ENCODE measurements at regions not wholly inside any gene's neighbourhood (a gene's known extent, or its start where the extent isn't known, plus 50 kb on each side); places are given as distances from the start of the nearest gene placed in this dataset.

DNA sequence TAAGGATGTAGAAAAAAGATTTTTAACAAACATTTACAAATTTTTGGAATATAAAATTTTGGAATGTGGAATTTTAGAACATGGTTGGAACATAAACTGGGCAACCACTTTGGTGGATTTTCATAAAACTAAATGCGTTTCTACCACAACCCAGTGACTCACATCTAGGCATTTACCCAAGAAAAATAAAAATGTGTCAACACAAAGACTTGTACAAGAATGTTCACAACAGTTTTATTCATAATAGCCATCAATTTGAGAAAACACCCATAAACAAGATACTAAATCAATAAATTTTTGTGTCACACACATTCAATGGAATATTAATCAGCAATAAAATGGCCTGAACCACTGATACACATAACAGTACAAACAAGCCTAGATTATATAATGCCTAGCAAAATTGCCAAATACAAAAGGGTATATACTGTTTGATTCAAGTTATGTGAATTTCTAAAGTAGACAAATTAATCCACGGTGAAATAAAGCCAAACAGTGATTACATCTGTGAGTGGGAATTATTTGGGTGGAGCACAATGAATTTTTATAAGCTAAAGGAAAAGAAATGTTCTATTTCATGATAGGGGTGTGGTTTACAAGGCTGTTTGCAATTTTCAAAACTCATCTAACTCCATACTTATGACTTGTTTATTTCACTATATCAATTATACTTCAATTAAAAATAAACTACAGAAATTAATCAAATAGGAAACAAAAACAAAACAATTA, 415.2 kb upstream of the OR4E1 start:
- no peak for TF ChIP-seq JUND (IDR thresholded peaks at IDR 0.05; ENCODE audit: low read depth)
- no peak for DNase-seq (ENCODE audit: low read depth in 1 of 2, low spot score in 1 of 2)
- in situ Hi-C loops (cut with HindIII; ENCODE audit: low pct_unique_long_range_greater_than_20kb, low sequenced_read_pairs), result no loop called here

DNA sequence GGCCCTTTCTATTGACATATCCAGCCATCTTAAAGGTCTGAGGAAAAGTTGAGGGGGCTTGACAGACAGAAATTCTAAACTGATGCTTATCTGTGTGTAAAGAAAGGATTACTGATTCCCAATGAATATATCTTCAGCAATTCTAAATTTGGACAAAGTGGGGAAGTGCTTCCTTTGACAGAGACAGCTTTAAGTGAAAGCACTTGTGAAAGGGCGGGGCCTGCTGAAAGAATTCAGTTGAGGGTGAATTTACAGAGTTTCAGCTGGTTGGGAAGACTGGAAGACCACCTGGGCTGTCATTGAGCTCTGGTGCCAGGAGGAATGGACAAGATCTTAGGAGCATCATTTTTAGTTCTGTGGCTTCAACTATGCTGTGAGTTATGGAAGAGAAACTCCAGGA, 412.5 kb upstream of the OR4E1 start:
- in situ Hi-C loops (cut with HindIII; ENCODE audit: low pct_unique_long_range_greater_than_20kb, low sequenced_read_pairs), result no loop called here
- TF ChIP-seq JUND (IDR thresholded peaks at IDR 0.05; ENCODE audit: low read depth), result no peak
- no peak for DNase-seq (ENCODE audit: low read depth in 1 of 2, low spot score in 1 of 2)

DNA sequence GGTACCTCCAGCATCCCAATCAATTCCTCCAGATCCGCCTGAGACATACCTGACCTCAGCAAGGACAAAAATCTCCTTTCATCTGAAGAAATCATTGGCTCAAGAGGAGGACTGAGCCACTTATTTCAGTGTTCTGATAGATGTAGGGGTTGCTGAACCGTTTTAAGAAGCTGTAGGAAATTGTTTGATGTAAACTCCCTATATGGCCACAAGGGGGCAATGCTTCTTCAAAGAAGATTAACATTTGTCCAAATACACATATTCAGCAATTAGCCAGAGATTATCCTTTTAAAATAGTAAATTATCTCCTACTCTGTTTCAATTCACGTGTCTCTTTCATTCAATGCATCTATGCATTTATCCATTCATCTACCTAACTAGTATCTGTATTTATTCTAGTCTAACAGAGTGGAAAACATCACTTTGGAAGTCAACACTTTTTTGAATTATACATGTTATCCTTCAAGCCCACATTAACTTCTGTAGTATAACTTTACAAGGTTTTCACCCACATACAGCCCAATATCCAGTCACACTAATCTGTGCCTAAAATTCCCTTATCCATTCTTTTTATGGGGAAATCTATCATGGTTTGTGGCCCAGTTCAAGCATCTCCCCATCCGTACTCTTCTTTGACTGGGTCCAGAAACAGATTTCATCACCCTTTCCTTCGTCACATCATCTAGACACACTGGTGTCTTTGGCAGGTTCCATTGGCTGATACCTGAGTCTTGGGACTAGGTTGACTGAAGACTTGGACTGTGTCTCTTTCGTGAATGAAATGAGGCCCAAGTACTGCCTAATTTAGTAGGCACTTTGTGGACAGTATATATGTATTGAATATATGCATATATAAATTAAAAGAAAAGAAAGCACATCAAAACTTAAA, 411.0 kb upstream of the OR4E1 start:
- in situ Hi-C loops (cut with HindIII; ENCODE audit: low pct_unique_long_range_greater_than_20kb, low sequenced_read_pairs), result no loop called here
- no peak for TF ChIP-seq JUND (IDR thresholded peaks at IDR 0.05; ENCODE audit: low read depth)
- DNase-seq (ENCODE audit: low read depth in 1 of 2, low spot score in 1 of 2), result peak; percentile 5 to 59

DNA sequence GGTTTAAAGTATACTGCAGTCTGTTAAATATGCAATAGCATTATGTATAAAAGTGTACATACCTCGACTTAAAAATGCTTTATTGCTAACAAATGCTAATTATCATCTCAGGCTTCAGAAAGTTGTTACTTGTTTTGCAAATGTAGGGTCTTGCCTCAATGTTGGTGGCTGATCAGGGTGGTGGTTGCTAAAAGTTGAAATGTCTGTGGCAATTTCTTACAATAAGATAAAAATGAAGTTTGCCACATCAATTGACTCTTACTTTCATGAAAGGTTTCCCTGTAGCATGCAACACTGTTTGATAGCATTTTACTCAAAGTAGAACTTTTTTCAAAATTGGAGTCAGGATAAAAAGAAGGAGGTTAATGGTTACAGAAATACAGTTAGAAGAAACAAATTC, 407.7 kb upstream of the OR4E1 start:
- in situ Hi-C loops (cut with HindIII; ENCODE audit: low pct_unique_long_range_greater_than_20kb, low sequenced_read_pairs), result no loop called here
- no peak for TF ChIP-seq JUND (IDR thresholded peaks at IDR 0.05; ENCODE audit: low read depth)
- DNase-seq (ENCODE audit: low read depth in 1 of 2, low spot score in 1 of 2), result no peak

DNA sequence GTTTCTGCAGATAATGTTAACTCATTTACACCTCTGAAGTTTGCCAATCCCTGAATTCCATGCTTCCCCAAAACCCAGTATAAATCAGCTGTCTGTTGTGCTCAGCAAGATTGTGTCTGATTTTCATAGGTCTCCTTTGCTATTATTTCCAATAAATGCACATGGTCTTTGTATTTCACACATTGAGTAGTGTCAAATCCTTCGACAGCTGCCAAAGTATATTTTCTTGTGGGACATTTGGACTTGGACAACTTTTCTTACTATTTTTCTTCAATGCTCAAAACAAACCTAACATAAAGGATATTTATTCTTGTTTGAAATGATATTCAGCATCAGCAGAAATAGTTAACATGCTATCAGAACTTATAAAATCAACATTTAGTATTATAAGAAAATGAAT, 406.1 kb upstream of the OR4E1 start:
- no peak for DNase-seq (ENCODE audit: low read depth in 1 of 2, low spot score in 1 of 2)
- TF ChIP-seq JUND (IDR thresholded peaks at IDR 0.05; ENCODE audit: low read depth), result no peak
- in situ Hi-C loops (cut with HindIII; ENCODE audit: low pct_unique_long_range_greater_than_20kb, low sequenced_read_pairs), result no loop called here

DNA sequence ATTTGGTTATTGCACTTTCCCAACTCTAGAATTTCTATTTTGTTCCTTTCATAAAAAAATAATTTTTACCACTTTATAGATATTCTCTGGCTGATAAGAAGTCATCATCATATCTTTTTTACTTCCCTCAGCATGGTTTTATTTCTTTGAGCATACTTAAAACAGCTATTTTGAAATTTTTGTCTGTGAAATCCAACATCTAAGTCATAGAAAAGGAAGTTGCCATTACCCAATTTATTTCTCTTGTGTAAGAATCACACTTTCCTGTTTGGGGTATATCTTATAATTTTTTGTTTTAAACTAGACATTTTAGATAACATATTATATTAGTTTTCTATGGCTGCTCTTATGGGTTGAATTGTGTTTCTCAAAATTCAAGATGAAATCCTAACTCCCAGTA, 400.2 kb upstream of the OR4E1 start:
- no peak for TF ChIP-seq JUND (IDR thresholded peaks at IDR 0.05; ENCODE audit: low read depth)
- in situ Hi-C loops (cut with HindIII; ENCODE audit: low pct_unique_long_range_greater_than_20kb, low sequenced_read_pairs), result no loop called here
- no peak for DNase-seq (ENCODE audit: low read depth in 1 of 2, low spot score in 1 of 2)

DNA sequence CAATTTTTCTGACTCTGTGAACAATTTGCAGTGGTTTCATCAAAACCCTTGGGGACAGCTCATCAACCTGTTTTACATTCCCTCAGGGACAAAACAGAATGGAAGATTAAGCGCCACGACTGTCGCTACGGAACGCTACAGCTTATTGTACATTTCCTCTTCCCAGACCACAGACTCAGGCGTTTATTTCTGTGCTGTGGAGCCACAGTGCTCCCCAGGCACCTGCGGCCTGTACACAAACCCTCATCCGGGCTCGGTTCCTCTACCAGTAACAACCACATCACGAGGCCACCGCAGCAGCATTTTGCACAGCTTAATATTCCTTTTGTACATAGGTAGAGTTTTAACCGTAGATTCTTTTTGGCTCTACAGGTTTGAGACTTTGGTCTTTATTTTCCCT, 397.4 kb upstream of the OR4E1 start:
- no peak for DNase-seq (ENCODE audit: low read depth in 1 of 2, low spot score in 1 of 2)
- in situ Hi-C loops (cut with HindIII; ENCODE audit: low pct_unique_long_range_greater_than_20kb, low sequenced_read_pairs), result no loop called here
- no peak for TF ChIP-seq JUND (IDR thresholded peaks at IDR 0.05; ENCODE audit: low read depth)

DNA sequence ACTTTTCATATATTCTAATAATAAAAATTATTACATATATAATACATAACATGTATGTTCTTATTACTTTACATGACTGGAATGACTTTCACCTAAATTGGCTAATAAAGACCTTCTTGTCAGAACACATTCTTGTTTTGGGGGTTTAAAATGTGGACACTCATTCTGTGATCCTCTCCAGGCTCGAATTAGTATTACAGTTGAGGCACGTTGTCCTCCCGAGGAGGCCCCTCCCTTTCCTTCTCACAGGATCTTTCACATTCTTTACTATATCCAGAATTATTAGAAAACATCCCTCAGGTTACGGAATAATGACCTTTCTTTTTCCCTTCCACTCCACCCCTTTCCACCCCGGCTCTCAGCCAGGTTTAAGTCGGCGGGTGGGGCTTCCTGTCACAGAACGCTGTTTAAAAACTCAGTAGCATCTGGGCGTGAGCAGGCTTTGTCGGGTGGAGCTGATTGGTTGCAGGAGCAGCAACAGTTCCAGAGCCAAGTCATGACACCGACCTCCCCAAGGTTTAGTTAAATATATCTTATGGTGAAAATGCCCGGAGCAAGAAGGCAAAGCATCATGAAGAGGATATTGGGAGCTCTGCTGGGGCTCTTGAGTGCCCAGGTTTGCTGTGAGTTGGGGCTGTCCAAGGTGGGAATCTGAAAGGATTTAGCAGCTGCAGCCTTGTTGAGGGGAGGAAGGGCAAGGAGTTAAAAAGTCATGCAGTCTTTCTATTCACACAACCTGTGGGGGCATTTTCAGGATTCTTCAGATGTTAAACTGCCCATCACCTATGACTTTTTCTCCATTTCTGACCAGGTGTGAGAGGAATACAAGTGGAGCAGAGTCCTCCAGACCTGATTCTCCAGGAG, 396.7 kb upstream of the OR4E1 start:
- no peak for TF ChIP-seq JUND (IDR thresholded peaks at IDR 0.05; ENCODE audit: low read depth)
- in situ Hi-C loops (cut with HindIII; ENCODE audit: low pct_unique_long_range_greater_than_20kb, low sequenced_read_pairs), result no loop called here
- peak in 1 of 2 experiments; percentile 2 for DNase-seq (ENCODE audit: low read depth in 1 of 2, low spot score in 1 of 2)

DNA sequence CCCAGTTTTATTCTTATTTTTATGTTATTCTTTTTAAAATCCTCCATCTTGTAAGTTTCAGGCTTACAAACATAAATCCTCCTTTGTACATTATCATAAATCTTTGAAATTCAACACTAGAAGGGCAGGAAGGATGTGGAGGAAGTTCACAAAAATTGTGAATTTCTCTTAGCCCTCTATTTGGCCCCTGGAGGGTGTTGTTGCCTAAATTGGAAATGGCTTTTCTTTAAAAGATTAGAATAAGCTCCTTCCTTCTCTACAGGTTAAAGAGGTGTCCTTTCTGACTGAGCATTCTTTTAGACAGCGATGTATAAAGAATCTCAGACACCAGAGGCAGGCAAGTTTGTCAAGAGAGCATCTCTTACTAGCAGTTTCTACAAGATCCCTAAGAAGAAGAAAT, 391.7 kb upstream of the OR4E1 start:
- in situ Hi-C loops (cut with HindIII; ENCODE audit: low pct_unique_long_range_greater_than_20kb, low sequenced_read_pairs), result no loop called here
- no peak for DNase-seq (ENCODE audit: low read depth in 1 of 2, low spot score in 1 of 2)
- TF ChIP-seq JUND (IDR thresholded peaks at IDR 0.05; ENCODE audit: low read depth), result no peak

DNA sequence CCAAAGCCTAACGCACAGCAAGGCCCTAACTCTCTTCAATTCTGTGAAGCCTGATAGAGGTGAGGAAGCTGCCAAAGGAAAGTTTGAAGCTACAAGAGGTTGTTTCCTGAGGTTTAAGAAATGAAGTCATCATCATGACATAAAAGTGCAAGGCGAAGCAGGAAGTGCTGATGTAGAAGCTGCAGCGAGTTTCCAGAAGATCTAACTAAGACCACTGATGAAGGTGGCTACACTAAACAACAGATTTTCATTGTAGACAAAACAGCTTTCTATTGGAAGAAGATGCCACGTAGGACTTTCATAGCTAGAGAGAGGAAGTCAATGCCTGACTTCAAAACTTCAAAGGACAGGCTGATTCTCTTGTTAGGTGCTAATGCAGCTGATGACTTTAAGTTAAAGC, 385.6 kb upstream of the OR4E1 start:
- in situ Hi-C loops (cut with HindIII; ENCODE audit: low pct_unique_long_range_greater_than_20kb, low sequenced_read_pairs), result no loop called here
- no peak for DNase-seq (ENCODE audit: low read depth in 1 of 2, low spot score in 1 of 2)
- no peak for TF ChIP-seq JUND (IDR thresholded peaks at IDR 0.05; ENCODE audit: low read depth)

DNA sequence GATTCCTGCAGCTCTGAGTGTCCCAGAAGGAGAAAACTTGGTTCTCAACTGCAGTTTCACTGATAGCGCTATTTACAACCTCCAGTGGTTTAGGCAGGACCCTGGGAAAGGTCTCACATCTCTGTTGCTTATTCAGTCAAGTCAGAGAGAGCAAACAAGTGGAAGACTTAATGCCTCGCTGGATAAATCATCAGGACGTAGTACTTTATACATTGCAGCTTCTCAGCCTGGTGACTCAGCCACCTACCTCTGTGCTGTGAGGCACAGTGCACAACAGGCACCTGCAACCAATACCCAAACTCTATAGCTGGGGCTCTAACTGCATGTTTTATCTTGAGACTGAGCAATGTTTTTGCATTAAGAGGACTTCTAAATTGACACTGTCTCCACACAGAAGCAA, 379.2 kb upstream of the OR4E1 start:
- in situ Hi-C loops (cut with HindIII; ENCODE audit: low pct_unique_long_range_greater_than_20kb, low sequenced_read_pairs), result no loop called here
- no peak for DNase-seq (ENCODE audit: low read depth in 1 of 2, low spot score in 1 of 2)
- TF ChIP-seq JUND (IDR thresholded peaks at IDR 0.05; ENCODE audit: low read depth), result no peak

DNA sequence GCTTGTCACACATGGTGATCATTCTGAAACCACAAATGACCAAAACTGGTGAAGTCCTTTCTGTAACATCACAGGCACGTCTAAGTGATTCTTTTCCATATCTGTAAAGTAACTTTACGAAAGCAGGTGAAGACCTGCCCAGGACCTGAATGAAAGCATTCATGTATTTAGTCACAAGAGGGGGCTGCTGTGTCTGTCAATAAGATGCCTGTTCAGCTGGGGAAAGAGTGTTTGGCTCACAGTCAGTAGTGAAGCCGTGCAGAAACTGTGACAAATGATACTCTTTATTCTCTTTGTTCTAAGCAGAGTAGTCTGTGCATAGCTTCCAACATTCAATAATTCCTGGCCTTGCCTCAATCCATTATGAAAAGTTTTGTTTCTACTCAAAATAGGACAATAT, 373.5 kb upstream of the OR4E1 start:
- DNase-seq (ENCODE audit: low read depth in 1 of 2, low spot score in 1 of 2), result peak in 1 of 2 experiments; percentile 36
- no peak for TF ChIP-seq JUND (IDR thresholded peaks at IDR 0.05; ENCODE audit: low read depth)
- in situ Hi-C loops (cut with HindIII; ENCODE audit: low pct_unique_long_range_greater_than_20kb, low sequenced_read_pairs), result no loop called here
